GM23338 (cell line): ENCODE measurements at regions not wholly inside any gene's neighbourhood (a gene's known extent, or its start where the extent isn't known, plus 50 kb on each side); places are given as distances from the start of the nearest gene placed in this dataset.

Experiments
- ATAC-seq: fragments of 200-7000 bp; cut with Tn5 transposase; 3 replicates; pipeline ENCODE4 v1.9.1; 2020
- DNase-seq: peaks from one replicate; pipeline ENCODE4 v3.0.0-alpha.2; 2015; ENCODE audit warnings: low spot score
- H2AFZ ChIP-seq: fragments of 200-600 bp; sonication (generic); 2 replicates; pipeline ENCODE4 v1.8.0; 2016; ENCODE audit warnings: antibody characterized with exemption, mild to moderate bottlenecking, moderate library complexity
- H3F3A ChIP-seq: fragments of 200-600 bp; sonication (generic); replicated peaks from 2 replicates; pipeline ENCODE4 v1.8.0; 2017; ENCODE audit warnings: antibody characterized with exemption, mixed run types, low read depth
- H3K27ac ChIP-seq: fragments of 200-600 bp; sonication (generic); 2 replicates; pipeline ENCODE4 v1.6.1; 2016; ENCODE audit warnings: low read depth
- H3K27me3 ChIP-seq: fragments of 200-600 bp; sonication (generic); 2 replicates; pipeline ENCODE4 v1.8.0; 2016; ENCODE audit warnings: mild to moderate bottlenecking, mixed run types, moderate library complexity; ENCODE audit not compliant: insufficient read depth
- H3K36me3 ChIP-seq: fragments of 200-600 bp; sonication (generic); 2 replicates; pipeline ENCODE4 v1.8.0; 2016; ENCODE audit warnings: mild to moderate bottlenecking; ENCODE audit not compliant: insufficient read depth
- H3K4me1 ChIP-seq: fragments of 200-600 bp; sonication (generic); 2 replicates; pipeline ENCODE4 v1.8.0; 2016; ENCODE audit warnings: mild to moderate bottlenecking, moderate library complexity; ENCODE audit not compliant: insufficient read depth
- H3K4me2 ChIP-seq: fragments of 200-600 bp; sonication (generic); 2 replicates; pipeline ENCODE4 v1.7.1; 2017; ENCODE audit warnings: mixed run types
- H3K4me3 ChIP-seq: fragments of 200-600 bp; sonication (generic); 2 replicates; pipeline ENCODE4 v1.6.1; 2016; ENCODE audit warnings: mixed run types
- H3K79me2 ChIP-seq: fragments of 200-600 bp; sonication (generic); replicated peaks from 2 replicates; pipeline ENCODE4 v1.8.0; 2017; ENCODE audit warnings: mild to moderate bottlenecking; ENCODE audit not compliant: insufficient read depth
- H3K9me2 ChIP-seq: fragments of 200-600 bp; sonication (generic); 2 replicates; pipeline ENCODE4 v1.8.0; 2017; ENCODE audit not compliant: insufficient read depth
- H4K20me1 ChIP-seq: fragments of 200-600 bp; sonication (generic); replicated peaks from 2 replicates; pipeline ENCODE4 v1.8.0; 2017; ENCODE audit warnings: mild to moderate bottlenecking; ENCODE audit not compliant: insufficient read depth
- H3K27ac Mint-ChIP-seq: 2 replicates; pipeline ENCODE4 v1.8.0; 2020; ENCODE audit warnings: inconsistent platforms, mild to moderate bottlenecking, moderate library complexity, mixed read lengths
- H3K27me3 Mint-ChIP-seq: 3 replicates; pipeline ENCODE4 v1.8.0; 2022; ENCODE audit warnings: low read depth, mild to moderate bottlenecking, moderate library complexity, mixed read lengths, inconsistent platforms; ENCODE audit not compliant: insufficient read depth, poor library complexity
- H3K36me3 Mint-ChIP-seq: 3 replicates; pipeline ENCODE4 v1.8.0; 2021; ENCODE audit warnings: low read depth, mild to moderate bottlenecking, inconsistent platforms, moderate library complexity, mixed read lengths
- H3K4me1 Mint-ChIP-seq: 3 replicates; pipeline ENCODE4 v1.8.0; 2020; ENCODE audit warnings: mild to moderate bottlenecking, inconsistent platforms, mixed read lengths
- H3K4me3 Mint-ChIP-seq: 3 replicates; pipeline ENCODE4 v1.8.0; 2021; ENCODE audit warnings: moderate library complexity, mild to moderate bottlenecking, inconsistent platforms, mixed read lengths
- H3K9me3 Mint-ChIP-seq: 3 replicates; pipeline ENCODE4 v1.8.0; 2020; ENCODE audit warnings: moderate library complexity, mild to moderate bottlenecking, inconsistent platforms, mixed read lengths
- CREB1 ChIP-seq: fragments of 250-450 bp; sonication (Bioruptor Pico); IDR thresholded peaks from 2 replicates; pipeline ENCODE4 v1.5.0; 2020; ENCODE audit warnings: low read depth, mild to moderate bottlenecking, moderate library complexity
- CTCF ChIP-seq, 2 experiments: fragments of 200-600 bp in 1 of 2; sonication (generic) in 1 of 2; conservative IDR thresholded peaks; 2 replicates each; pipeline versions ENCODE4 v1.5.1 to v1.6.1; 2016 to 2017; ENCODE audit warnings: antibody characterized with exemption in 2 of 2, low read depth in 2 of 2, mild to moderate bottlenecking in 2 of 2, moderate library complexity in 1 of 2
- NANOG ChIP-seq: IDR thresholded peaks from 2 replicates; pipeline ENCODE4 v1.6.1; 2016; ENCODE audit warnings: antibody characterized with exemption, borderline replicate concordance
- STAT1 ChIP-seq: IDR thresholded peaks from one replicate; pipeline ENCODE4 v1.6.1; 2016; ENCODE audit warnings: antibody characterized with exemption; ENCODE audit not compliant: unreplicated experiment
- ZNF331 ChIP-seq: fragments of 250-450 bp; sonication (Bioruptor Pico); IDR thresholded peaks from 2 replicates; pipeline ENCODE4 v1.5.0; 2020; ENCODE audit warnings: low read depth, mild to moderate bottlenecking, moderate library complexity
- TF ChIP-seq, protein P1 (sequence below): fragments of 250-450 bp; sonication (Bioruptor Pico); IDR thresholded peaks from 2 replicates; pipeline ENCODE4 v1.5.0; 2020; ENCODE audit warnings: mild to moderate bottlenecking, moderate library complexity
- TF ChIP-seq, protein P2 (sequence below): IDR thresholded peaks from one replicate; pipeline ENCODE4 v1.6.1; 2018; ENCODE audit warnings: antibody characterized with exemption; ENCODE audit not compliant: unreplicated experiment

- TF ChIP-seq, protein P1, sequence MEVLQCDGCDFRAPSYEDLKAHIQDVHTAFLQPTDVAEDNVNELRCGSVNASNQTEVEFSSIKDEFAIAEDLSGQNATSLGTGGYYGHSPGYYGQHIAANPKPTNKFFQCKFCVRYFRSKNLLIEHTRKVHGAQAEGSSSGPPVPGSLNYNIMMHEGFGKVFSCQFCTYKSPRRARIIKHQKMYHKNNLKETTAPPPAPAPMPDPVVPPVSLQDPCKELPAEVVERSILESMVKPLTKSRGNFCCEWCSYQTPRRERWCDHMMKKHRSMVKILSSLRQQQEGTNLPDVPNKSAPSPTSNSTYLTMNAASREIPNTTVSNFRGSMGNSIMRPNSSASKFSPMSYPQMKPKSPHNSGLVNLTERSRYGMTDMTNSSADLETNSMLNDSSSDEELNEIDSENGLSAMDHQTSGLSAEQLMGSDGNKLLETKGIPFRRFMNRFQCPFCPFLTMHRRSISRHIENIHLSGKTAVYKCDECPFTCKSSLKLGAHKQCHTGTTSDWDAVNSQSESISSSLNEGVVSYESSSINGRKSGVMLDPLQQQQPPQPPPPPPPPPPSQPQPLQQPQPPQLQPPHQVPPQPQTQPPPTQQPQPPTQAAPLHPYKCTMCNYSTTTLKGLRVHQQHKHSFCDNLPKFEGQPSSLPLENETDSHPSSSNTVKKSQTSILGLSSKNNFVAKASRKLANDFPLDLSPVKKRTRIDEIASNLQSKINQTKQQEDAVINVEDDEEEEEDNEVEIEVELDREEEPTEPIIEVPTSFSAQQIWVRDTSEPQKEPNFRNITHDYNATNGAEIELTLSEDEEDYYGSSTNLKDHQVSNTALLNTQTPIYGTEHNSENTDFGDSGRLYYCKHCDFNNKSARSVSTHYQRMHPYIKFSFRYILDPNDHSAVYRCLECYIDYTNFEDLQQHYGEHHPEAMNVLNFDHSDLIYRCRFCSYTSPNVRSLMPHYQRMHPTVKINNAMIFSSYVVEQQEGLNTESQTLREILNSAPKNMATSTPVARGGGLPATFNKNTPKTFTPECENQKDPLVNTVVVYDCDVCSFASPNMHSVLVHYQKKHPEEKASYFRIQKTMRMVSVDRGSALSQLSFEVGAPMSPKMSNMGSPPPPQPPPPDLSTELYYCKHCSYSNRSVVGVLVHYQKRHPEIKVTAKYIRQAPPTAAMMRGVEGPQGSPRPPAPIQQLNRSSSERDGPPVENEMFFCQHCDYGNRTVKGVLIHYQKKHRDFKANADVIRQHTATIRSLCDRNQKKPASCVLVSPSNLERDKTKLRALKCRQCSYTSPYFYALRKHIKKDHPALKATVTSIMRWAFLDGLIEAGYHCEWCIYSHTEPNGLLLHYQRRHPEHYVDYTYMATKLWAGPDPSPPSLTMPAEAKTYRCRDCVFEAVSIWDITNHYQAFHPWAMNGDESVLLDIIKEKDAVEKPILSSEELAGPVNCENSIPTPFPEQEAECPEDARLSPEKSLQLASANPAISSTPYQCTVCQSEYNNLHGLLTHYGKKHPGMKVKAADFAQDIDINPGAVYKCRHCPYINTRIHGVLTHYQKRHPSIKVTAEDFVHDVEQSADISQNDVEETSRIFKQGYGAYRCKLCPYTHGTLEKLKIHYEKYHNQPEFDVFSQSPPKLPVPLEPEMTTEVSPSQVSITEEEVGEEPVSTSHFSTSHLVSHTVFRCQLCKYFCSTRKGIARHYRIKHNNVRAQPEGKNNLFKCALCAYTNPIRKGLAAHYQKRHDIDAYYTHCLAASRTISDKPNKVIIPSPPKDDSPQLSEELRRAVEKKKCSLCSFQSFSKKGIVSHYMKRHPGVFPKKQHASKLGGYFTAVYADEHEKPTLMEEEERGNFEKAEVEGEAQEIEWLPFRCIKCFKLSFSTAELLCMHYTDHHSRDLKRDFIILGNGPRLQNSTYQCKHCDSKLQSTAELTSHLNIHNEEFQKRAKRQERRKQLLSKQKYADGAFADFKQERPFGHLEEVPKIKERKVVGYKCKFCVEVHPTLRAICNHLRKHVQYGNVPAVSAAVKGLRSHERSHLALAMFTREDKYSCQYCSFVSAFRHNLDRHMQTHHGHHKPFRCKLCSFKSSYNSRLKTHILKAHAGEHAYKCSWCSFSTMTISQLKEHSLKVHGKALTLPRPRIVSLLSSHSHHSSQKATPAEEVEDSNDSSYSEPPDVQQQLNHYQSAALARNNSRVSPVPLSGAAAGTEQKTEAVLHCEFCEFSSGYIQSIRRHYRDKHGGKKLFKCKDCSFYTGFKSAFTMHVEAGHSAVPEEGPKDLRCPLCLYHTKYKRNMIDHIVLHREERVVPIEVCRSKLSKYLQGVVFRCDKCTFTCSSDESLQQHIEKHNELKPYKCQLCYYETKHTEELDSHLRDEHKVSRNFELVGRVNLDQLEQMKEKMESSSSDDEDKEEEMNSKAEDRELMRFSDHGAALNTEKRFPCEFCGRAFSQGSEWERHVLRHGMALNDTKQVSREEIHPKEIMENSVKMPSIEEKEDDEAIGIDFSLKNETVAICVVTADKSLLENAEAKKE (CRISPR knock-in tag) = no peak
- no peak for TF ChIP-seq STAT1
- no peak for TF ChIP-seq NANOG
- TF ChIP-seq CREB1 (CRISPR knock-in tag) = no peak
Observed at GRCh38 chr12:131408484-131408883, 302.4 kb upstream of the SFSWAP start (continued).

GRCh38 chr12:131409211-131409610, 301.7 kb upstream of the SFSWAP start:
- H3K4me2 ChIP-seq = no peak overlapping the region
- no peaks in the 10 kb centered on the region for H3K79me2 ChIP-seq
- no peaks in the 10 kb centered on the region for H3K4me1 ChIP-seq
- H3K27me3 Mint-ChIP-seq = peaks cover 12% of the 10 kb centered on the region
- H4K20me1 ChIP-seq = no peaks in the 10 kb centered on the region
- H3K4me3 Mint-ChIP-seq = no peak overlapping the region
- no peak overlapping the region for H2AFZ ChIP-seq
- no peak overlapping the region for H3K4me3 ChIP-seq
- H3K36me3 Mint-ChIP-seq = no peaks in the 10 kb centered on the region; the same call in 1 of the 3 replicates
- H3K9me3 Mint-ChIP-seq = peaks cover 29% of the 10 kb centered on the region
- H3K27ac Mint-ChIP-seq = no peak overlapping the region
- no peaks in the 10 kb centered on the region for H3K4me1 Mint-ChIP-seq
- no peak overlapping the region for H3K27ac ChIP-seq
- ATAC-seq = no peak
- H3K9me2 ChIP-seq = no peaks in the 10 kb centered on the region
- no peaks in the 10 kb centered on the region for H3K36me3 ChIP-seq
- H3K27me3 ChIP-seq = no peaks in the 10 kb centered on the region
- no peak for DNase-seq
- H3F3A ChIP-seq = no peaks in the 10 kb centered on the region
- TF ChIP-seq CREB1 (CRISPR knock-in tag) (no peak), ZNF331 (CRISPR knock-in tag) (no peak), CTCF (conservative IDR thresholded peaks at IDR 0.05; ENCODE audit: low read depth in 2 of 2) (no peak)
- TF ChIP-seq, protein P2, sequence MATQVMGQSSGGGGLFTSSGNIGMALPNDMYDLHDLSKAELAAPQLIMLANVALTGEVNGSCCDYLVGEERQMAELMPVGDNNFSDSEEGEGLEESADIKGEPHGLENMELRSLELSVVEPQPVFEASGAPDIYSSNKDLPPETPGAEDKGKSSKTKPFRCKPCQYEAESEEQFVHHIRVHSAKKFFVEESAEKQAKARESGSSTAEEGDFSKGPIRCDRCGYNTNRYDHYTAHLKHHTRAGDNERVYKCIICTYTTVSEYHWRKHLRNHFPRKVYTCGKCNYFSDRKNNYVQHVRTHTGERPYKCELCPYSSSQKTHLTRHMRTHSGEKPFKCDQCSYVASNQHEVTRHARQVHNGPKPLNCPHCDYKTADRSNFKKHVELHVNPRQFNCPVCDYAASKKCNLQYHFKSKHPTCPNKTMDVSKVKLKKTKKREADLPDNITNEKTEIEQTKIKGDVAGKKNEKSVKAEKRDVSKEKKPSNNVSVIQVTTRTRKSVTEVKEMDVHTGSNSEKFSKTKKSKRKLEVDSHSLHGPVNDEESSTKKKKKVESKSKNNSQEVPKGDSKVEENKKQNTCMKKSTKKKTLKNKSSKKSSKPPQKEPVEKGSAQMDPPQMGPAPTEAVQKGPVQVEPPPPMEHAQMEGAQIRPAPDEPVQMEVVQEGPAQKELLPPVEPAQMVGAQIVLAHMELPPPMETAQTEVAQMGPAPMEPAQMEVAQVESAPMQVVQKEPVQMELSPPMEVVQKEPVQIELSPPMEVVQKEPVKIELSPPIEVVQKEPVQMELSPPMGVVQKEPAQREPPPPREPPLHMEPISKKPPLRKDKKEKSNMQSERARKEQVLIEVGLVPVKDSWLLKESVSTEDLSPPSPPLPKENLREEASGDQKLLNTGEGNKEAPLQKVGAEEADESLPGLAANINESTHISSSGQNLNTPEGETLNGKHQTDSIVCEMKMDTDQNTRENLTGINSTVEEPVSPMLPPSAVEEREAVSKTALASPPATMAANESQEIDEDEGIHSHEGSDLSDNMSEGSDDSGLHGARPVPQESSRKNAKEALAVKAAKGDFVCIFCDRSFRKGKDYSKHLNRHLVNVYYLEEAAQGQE = no peak
